Retinal pigment epithelial cell (primary cell): ENCODE measurements at regions not wholly inside any gene's neighbourhood (a gene's known extent, or its start where the extent isn't known, plus 50 kb on each side); places are given as distances from the start of the nearest gene placed in this dataset.

Source experiments
- DNase-seq: peaks from one replicate; pipeline ENCODE4 v3.0.0-alpha.2; 2010; ENCODE audit warnings: low read depth
- H3K4me3 ChIP-seq: 2 replicates; pipeline ENCODE4 v1.5.1; 2011; ENCODE audit warnings: mild to moderate bottlenecking, low read length, control low read depth, moderate library complexity
- CTCF ChIP-seq: conservative IDR thresholded peaks from 2 replicates; pipeline ENCODE4 v1.5.1; 2011; ENCODE audit warnings: low read depth, low read length, control low read depth, inconsistent platforms

GRCh38 chr6:142542704-142543233 is 241.0 kb downstream of the ADGRG6 start:
- TF ChIP-seq CTCF = no peak
- no peak for DNase-seq
- no peak overlapping the region for H3K4me3 ChIP-seq

GRCh38 chr6:142543606-142544005 is 241.8 kb downstream of the ADGRG6 start:
- H3K4me3 ChIP-seq = no peak overlapping the region
- no peak for DNase-seq
- no peak for TF ChIP-seq CTCF

- no peak for TF ChIP-seq CTCF
- H3K4me3 ChIP-seq = no peak overlapping the region
- DNase-seq = no peak
Measured at GRCh38 chr6:142544199-142544838, 242.5 kb downstream of the ADGRG6 start.

- no peak for TF ChIP-seq CTCF
- DNase-seq = no peak
- no peak overlapping the region for H3K4me3 ChIP-seq
Measured at GRCh38 chr6:142545147-142545546, 243.3 kb downstream of the ADGRG6 start.

GRCh38 chr6:142548566-142548965 is 246.8 kb downstream of the ADGRG6 start:
- no peak overlapping the region for H3K4me3 ChIP-seq
- no peak for DNase-seq
- TF ChIP-seq CTCF = no peak

GRCh38 chr6:142550310-142551063 is 248.7 kb downstream of the ADGRG6 start:
- DNase-seq = no peak
- no peak for TF ChIP-seq CTCF
- no peak overlapping the region for H3K4me3 ChIP-seq
